ENCODE measurements at regions not wholly inside any gene's neighbourhood (a gene's known extent, or its start where the extent isn't known, plus 50 kb on each side); places are given as distances from the start of the nearest gene placed in this dataset.

- DNase-seq (ENCODE audit: insufficient read length, low spot score) (no peak), FAIRE-seq (no peak)
- TF ChIP-seq PAX5 (IDR thresholded peaks at IDR 0.05; ENCODE audit: insufficient read depth, low read length, severe bottlenecking) = no peak
- TF ChIP-seq TAF1 (IDR thresholded peaks at IDR 0.05; ENCODE audit: low read depth, low read length) = no peak
Measured at GRCh38 chr3:43176666-43177065, 70.8 kb upstream of the POMGNT2 start.

DNA sequence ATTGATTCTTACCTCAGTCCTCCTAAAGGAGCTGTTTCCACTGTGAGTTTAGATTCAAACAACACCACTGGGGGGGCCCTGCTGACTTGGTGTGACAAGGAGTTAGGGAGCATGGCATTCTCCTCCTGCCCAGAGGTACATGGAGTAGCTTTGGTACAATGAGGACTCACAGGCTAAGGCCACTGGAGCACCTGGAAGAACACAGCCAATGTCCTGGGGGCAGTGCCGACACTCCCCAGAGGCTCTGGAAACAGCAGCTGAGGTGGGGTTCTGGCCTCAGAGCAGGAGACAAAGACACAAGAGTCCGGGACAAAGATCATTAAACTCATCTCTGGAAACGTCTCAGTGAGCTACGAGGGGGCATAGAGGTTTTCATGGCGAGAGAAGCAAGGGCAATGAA is 69.7 kb upstream of the POMGNT2 start:
- no peak for FAIRE-seq
- no peak for DNase-seq (ENCODE audit: insufficient read length, low spot score)
- no peak for TF ChIP-seq POLR2AphosphoS5 (IDR thresholded peaks at IDR 0.05; ENCODE audit: low read depth, low read length)
- no peak for TF ChIP-seq POU2F2 (IDR thresholded peaks at IDR 0.05; ENCODE audit: low read depth, low read length)
- TF ChIP-seq TAF1 (IDR thresholded peaks at IDR 0.05; ENCODE audit: low read depth, low read length) = no peak
- no peak for TF ChIP-seq POLR2A (IDR thresholded peaks at IDR 0.05; ENCODE audit: low read depth, low read length)
- no peak for TF ChIP-seq SPI1 (IDR thresholded peaks at IDR 0.05; ENCODE audit: low read depth, low read length)
- no peak for TF ChIP-seq PAX5 (IDR thresholded peaks at IDR 0.05; ENCODE audit: insufficient read depth, low read length, severe bottlenecking)

GRCh38 chr3:43173949-43174348 is 68.1 kb upstream of the POMGNT2 start:
- no peak for DNase-seq (ENCODE audit: insufficient read length, low spot score)
- no peak for FAIRE-seq

DNA sequence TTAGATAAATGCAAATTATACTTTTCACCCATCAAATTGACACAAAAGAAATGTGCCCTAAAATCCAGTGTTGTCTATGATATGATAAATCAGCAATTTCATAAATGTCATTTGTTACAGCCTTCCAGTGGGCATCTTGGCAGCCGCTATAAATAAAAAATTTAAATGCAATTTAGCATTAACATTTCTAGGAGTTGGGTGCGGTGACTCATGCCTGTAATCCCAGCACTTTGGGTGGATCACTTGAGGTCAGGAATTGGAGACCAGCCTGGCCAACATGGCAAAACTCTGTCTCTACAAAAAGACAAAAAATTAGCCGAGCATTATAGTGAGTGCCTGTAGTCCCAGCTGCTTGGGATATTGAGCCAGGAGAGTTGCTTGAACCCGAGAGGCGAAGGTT is 65.9 kb upstream of the POMGNT2 start:
- no peak for DNase-seq (ENCODE audit: insufficient read length, low spot score)
- FAIRE-seq = no peak
- TF ChIP-seq POU2F2 (IDR thresholded peaks at IDR 0.05; ENCODE audit: low read depth, low read length) = no peak
- no peak for TF ChIP-seq POLR2A (IDR thresholded peaks at IDR 0.05; ENCODE audit: low read depth, low read length)
- TF ChIP-seq SPI1 (IDR thresholded peaks at IDR 0.05; ENCODE audit: low read depth, low read length) = no peak
- TF ChIP-seq POLR2AphosphoS5 (IDR thresholded peaks at IDR 0.05; ENCODE audit: low read depth, low read length) = no peak

More at GRCh38 chr3:43173949-43174348, 68.1 kb upstream of the POMGNT2 start:
- TF ChIP-seq TAF1 (IDR thresholded peaks at IDR 0.05; ENCODE audit: low read depth, low read length) (no peak), POU2F2 (IDR thresholded peaks at IDR 0.05; ENCODE audit: low read depth, low read length) (no peak), POLR2AphosphoS5 (IDR thresholded peaks at IDR 0.05; ENCODE audit: low read depth, low read length) (no peak), POLR2A (IDR thresholded peaks at IDR 0.05; ENCODE audit: low read depth, low read length) (no peak), PAX5 (IDR thresholded peaks at IDR 0.05; ENCODE audit: insufficient read depth, low read length, severe bottlenecking) (no peak), SPI1 (IDR thresholded peaks at IDR 0.05; ENCODE audit: low read depth, low read length) (no peak)

GRCh38 chr3:43170553-43170952 is 64.7 kb upstream of the POMGNT2 start:
- TF ChIP-seq PAX5 (IDR thresholded peaks at IDR 0.05; ENCODE audit: insufficient read depth, low read length, severe bottlenecking) (no peak), POLR2A (IDR thresholded peaks at IDR 0.05; ENCODE audit: low read depth, low read length) (no peak), POU2F2 (IDR thresholded peaks at IDR 0.05; ENCODE audit: low read depth, low read length) (no peak), POLR2AphosphoS5 (IDR thresholded peaks at IDR 0.05; ENCODE audit: low read depth, low read length) (no peak), SPI1 (IDR thresholded peaks at IDR 0.05; ENCODE audit: low read depth, low read length) (no peak), TAF1 (IDR thresholded peaks at IDR 0.05; ENCODE audit: low read depth, low read length) (no peak)
- no peak for FAIRE-seq
- no peak for DNase-seq (ENCODE audit: insufficient read length, low spot score)

GRCh38 chr3:43169987-43170386 is 64.1 kb upstream of the POMGNT2 start:
- no peak for FAIRE-seq
- DNase-seq (ENCODE audit: insufficient read length, low spot score) = no peak
- no peak for TF ChIP-seq PAX5 (IDR thresholded peaks at IDR 0.05; ENCODE audit: insufficient read depth, low read length, severe bottlenecking)
- TF ChIP-seq SPI1 (IDR thresholded peaks at IDR 0.05; ENCODE audit: low read depth, low read length) = no peak
- no peak for TF ChIP-seq POLR2A (IDR thresholded peaks at IDR 0.05; ENCODE audit: low read depth, low read length)
- no peak for TF ChIP-seq POU2F2 (IDR thresholded peaks at IDR 0.05; ENCODE audit: low read depth, low read length)
- no peak for TF ChIP-seq POLR2AphosphoS5 (IDR thresholded peaks at IDR 0.05; ENCODE audit: low read depth, low read length)
- no peak for TF ChIP-seq TAF1 (IDR thresholded peaks at IDR 0.05; ENCODE audit: low read depth, low read length)

DNA sequence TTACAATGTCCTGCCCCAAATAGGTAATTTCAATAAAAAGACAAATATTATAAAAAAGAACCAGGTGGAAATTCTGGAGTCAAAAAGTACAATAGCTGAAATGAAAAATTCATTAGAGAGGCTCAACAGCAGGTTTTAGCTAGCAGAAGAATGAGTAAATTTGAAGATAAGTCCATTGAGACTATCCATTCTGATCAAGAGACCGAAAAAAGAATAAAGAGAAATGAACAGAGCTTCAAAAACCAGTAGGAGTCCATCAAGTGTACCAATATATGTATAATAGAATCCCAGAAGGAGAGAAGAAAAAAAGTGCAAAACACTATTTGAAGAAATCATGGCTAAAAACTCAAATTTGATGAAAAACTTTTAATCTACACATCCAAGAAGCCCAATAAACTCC is 60.5 kb upstream of the POMGNT2 start:
- no peak for DNase-seq (ENCODE audit: insufficient read length, low spot score)
- TF ChIP-seq TAF1 (IDR thresholded peaks at IDR 0.05; ENCODE audit: low read depth, low read length) (no peak), POLR2AphosphoS5 (IDR thresholded peaks at IDR 0.05; ENCODE audit: low read depth, low read length) (no peak), SPI1 (IDR thresholded peaks at IDR 0.05; ENCODE audit: low read depth, low read length) (no peak), POU2F2 (IDR thresholded peaks at IDR 0.05; ENCODE audit: low read depth, low read length) (no peak), POLR2A (IDR thresholded peaks at IDR 0.05; ENCODE audit: low read depth, low read length) (no peak), PAX5 (IDR thresholded peaks at IDR 0.05; ENCODE audit: insufficient read depth, low read length, severe bottlenecking) (no peak)
- no peak for FAIRE-seq

GRCh38 chr3:43165786-43166185 is 59.9 kb upstream of the POMGNT2 start:
- no peak for DNase-seq (ENCODE audit: insufficient read length, low spot score)

DNA sequence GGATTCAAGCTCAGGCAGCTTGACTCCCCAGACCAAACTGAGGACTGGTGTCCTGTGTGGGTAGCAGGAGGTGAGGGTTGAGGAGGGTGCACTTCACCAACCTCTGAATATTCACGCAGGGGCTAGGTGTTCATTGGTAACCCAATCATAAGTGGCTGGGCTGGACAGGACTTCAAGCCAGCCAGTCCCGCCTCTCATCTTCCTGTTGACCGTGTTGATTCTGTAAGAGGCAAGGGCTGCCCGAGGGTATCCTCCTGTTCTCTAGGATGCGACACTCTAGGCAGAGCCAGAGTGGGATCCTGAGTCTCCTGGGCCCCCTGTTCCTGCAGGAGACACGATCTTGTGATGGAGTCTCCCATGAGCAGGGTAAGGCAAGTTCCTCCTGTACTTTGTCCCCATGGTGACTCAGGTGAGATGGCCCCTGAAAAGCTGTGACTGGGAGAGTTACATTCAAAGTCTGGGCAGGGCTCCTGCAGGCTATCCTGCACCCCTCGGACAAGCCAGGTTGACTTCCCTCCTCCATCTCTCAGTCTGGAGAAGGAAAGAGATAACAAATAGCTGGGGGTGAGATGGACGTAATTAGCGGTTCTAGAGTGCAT is 58.1 kb upstream of the POMGNT2 start:
- FAIRE-seq = no peak
- TF ChIP-seq PAX5 (IDR thresholded peaks at IDR 0.05; ENCODE audit: insufficient read depth, low read length, severe bottlenecking) (no peak), POLR2AphosphoS5 (IDR thresholded peaks at IDR 0.05; ENCODE audit: low read depth, low read length) (no peak), TAF1 (IDR thresholded peaks at IDR 0.05; ENCODE audit: low read depth, low read length) (no peak), POU2F2 (IDR thresholded peaks at IDR 0.05; ENCODE audit: low read depth, low read length) (no peak), SPI1 (IDR thresholded peaks at IDR 0.05; ENCODE audit: low read depth, low read length) (no peak), POLR2A (IDR thresholded peaks at IDR 0.05; ENCODE audit: low read depth, low read length) (no peak)
- no peak for DNase-seq (ENCODE audit: insufficient read length, low spot score)

More at GRCh38 chr3:43165786-43166185, 59.9 kb upstream of the POMGNT2 start:
- no peak for TF ChIP-seq POLR2AphosphoS5 (IDR thresholded peaks at IDR 0.05; ENCODE audit: low read depth, low read length)
- TF ChIP-seq PAX5 (IDR thresholded peaks at IDR 0.05; ENCODE audit: insufficient read depth, low read length, severe bottlenecking) = no peak
- no peak for TF ChIP-seq POLR2A (IDR thresholded peaks at IDR 0.05; ENCODE audit: low read depth, low read length)
- no peak for TF ChIP-seq TAF1 (IDR thresholded peaks at IDR 0.05; ENCODE audit: low read depth, low read length)
- TF ChIP-seq POU2F2 (IDR thresholded peaks at IDR 0.05; ENCODE audit: low read depth, low read length) = no peak
- TF ChIP-seq SPI1 (IDR thresholded peaks at IDR 0.05; ENCODE audit: low read depth, low read length) = no peak
- FAIRE-seq = no peak
